ENCODE measurements at regions not wholly inside any gene's neighbourhood (a gene's known extent, or its start where the extent isn't known, plus 50 kb on each side); places are given as distances from the start of the nearest gene placed in this dataset.
A peak's percentile ranks its signal among the peaks of the same experiment; 100 is the strongest.

DNA sequence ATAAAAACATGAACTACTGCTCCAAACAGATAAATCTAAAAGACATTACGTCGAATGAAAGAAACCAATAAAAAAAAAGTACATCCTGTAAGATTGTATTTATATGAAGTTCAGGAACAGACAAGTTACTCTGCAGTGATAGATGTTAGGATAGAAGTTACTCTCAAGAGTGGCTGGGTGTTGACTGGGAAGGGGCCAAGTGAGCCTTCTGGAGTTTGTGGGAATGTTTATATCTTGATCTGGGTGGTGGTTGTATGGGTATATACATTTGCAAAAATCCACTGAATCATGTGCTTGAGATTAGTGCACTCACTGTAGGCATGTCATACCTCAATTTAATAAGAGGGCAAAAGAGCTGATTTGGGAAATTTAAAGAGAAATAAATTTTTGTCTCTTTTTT is 485.8 kb downstream of the ARHGEF28 start (continued):
- TF ChIP-seq, protein P1, sequence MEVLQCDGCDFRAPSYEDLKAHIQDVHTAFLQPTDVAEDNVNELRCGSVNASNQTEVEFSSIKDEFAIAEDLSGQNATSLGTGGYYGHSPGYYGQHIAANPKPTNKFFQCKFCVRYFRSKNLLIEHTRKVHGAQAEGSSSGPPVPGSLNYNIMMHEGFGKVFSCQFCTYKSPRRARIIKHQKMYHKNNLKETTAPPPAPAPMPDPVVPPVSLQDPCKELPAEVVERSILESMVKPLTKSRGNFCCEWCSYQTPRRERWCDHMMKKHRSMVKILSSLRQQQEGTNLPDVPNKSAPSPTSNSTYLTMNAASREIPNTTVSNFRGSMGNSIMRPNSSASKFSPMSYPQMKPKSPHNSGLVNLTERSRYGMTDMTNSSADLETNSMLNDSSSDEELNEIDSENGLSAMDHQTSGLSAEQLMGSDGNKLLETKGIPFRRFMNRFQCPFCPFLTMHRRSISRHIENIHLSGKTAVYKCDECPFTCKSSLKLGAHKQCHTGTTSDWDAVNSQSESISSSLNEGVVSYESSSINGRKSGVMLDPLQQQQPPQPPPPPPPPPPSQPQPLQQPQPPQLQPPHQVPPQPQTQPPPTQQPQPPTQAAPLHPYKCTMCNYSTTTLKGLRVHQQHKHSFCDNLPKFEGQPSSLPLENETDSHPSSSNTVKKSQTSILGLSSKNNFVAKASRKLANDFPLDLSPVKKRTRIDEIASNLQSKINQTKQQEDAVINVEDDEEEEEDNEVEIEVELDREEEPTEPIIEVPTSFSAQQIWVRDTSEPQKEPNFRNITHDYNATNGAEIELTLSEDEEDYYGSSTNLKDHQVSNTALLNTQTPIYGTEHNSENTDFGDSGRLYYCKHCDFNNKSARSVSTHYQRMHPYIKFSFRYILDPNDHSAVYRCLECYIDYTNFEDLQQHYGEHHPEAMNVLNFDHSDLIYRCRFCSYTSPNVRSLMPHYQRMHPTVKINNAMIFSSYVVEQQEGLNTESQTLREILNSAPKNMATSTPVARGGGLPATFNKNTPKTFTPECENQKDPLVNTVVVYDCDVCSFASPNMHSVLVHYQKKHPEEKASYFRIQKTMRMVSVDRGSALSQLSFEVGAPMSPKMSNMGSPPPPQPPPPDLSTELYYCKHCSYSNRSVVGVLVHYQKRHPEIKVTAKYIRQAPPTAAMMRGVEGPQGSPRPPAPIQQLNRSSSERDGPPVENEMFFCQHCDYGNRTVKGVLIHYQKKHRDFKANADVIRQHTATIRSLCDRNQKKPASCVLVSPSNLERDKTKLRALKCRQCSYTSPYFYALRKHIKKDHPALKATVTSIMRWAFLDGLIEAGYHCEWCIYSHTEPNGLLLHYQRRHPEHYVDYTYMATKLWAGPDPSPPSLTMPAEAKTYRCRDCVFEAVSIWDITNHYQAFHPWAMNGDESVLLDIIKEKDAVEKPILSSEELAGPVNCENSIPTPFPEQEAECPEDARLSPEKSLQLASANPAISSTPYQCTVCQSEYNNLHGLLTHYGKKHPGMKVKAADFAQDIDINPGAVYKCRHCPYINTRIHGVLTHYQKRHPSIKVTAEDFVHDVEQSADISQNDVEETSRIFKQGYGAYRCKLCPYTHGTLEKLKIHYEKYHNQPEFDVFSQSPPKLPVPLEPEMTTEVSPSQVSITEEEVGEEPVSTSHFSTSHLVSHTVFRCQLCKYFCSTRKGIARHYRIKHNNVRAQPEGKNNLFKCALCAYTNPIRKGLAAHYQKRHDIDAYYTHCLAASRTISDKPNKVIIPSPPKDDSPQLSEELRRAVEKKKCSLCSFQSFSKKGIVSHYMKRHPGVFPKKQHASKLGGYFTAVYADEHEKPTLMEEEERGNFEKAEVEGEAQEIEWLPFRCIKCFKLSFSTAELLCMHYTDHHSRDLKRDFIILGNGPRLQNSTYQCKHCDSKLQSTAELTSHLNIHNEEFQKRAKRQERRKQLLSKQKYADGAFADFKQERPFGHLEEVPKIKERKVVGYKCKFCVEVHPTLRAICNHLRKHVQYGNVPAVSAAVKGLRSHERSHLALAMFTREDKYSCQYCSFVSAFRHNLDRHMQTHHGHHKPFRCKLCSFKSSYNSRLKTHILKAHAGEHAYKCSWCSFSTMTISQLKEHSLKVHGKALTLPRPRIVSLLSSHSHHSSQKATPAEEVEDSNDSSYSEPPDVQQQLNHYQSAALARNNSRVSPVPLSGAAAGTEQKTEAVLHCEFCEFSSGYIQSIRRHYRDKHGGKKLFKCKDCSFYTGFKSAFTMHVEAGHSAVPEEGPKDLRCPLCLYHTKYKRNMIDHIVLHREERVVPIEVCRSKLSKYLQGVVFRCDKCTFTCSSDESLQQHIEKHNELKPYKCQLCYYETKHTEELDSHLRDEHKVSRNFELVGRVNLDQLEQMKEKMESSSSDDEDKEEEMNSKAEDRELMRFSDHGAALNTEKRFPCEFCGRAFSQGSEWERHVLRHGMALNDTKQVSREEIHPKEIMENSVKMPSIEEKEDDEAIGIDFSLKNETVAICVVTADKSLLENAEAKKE (CRISPR knock-in tag; IDR thresholded peaks at IDR 0.05): no peak
- TF ChIP-seq NANOG (IDR thresholded peaks at IDR 0.05; ENCODE audit: borderline replicate concordance) (no peak), EZH2 (IDR thresholded peaks at IDR 0.05; ENCODE audit: low read depth, unreplicated experiment) (no peak), STAT1 (IDR thresholded peaks at IDR 0.05; ENCODE audit: unreplicated experiment) (no peak), ZNF114 (CRISPR knock-in tag; IDR thresholded peaks at IDR 0.05) (no peak), EZH2phosphoT487 (IDR thresholded peaks at IDR 0.05; ENCODE audit: unreplicated experiment) (no peak)

DNA sequence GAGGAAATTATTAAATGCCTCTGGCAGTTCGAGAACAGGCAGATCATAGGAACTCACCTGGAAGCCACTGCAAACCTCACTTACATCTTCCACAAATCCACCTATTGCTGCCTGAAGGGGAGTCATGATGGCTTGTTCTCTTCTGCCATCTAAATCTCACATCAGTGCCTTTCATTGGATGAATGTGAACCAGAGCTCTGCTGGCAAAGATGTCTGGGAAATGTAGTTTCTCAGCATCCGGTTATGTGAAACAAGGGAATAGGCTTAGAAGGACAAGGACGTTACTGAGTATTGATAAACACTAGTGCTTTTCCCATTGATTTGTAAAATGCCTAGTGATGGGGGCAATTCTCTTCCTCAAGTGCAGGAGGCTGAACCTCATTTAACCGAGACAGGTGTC is 483.3 kb downstream of the ARHGEF28 start:
- Histone ChIP-seq H3K4me1 (ENCODE audit: insufficient read depth) (no peaks in the 10 kb centered on the region), H3K79me2 (replicated peaks; ENCODE audit: insufficient read depth) (no peaks in the 10 kb centered on the region), H3F3A (replicated peaks; ENCODE audit: low read depth) (no peaks in the 10 kb centered on the region), H3K27me3 (ENCODE audit: insufficient read depth) (no peaks in the 10 kb centered on the region), H3K9me2 (ENCODE audit: insufficient read depth) (no peaks in the 10 kb centered on the region), H3K4me2 (no peak overlapping the region), H3K27ac (ENCODE audit: low read depth) (no peak overlapping the region), H3K36me3 (ENCODE audit: insufficient read depth) (no peaks in the 10 kb centered on the region), H4K20me1 (replicated peaks; ENCODE audit: insufficient read depth) (no peaks in the 10 kb centered on the region), H2AFZ (peak overlapping the region; percentile 45; the same call in 1 of the 2 replicates), H3K4me3 (no peak overlapping the region)
- DNase-seq (ENCODE audit: low spot score) (peak; percentile 66), ATAC-seq (peak; percentile 87)
- Mint-ChIP-seq H3K27me3 (ENCODE audit: insufficient read depth, low read depth, poor library complexity) (no peaks in the 10 kb centered on the region), H3K36me3 (ENCODE audit: low read depth) (no peaks in the 10 kb centered on the region), H3K9me3 (no peaks in the 10 kb centered on the region), H3K4me3 (peak overlapping the region; percentile 1; the same call in 1 of the 3 replicates), H3K27ac (no peak overlapping the region), H3K4me1 (no peaks in the 10 kb centered on the region)
- TF ChIP-seq CREB1 (CRISPR knock-in tag; IDR thresholded peaks at IDR 0.05; ENCODE audit: low read depth): no peak
- no peak for TF ChIP-seq POLR2AphosphoS5 (IDR thresholded peaks at IDR 0.05; ENCODE audit: low read depth)
- TF ChIP-seq, protein P2, sequence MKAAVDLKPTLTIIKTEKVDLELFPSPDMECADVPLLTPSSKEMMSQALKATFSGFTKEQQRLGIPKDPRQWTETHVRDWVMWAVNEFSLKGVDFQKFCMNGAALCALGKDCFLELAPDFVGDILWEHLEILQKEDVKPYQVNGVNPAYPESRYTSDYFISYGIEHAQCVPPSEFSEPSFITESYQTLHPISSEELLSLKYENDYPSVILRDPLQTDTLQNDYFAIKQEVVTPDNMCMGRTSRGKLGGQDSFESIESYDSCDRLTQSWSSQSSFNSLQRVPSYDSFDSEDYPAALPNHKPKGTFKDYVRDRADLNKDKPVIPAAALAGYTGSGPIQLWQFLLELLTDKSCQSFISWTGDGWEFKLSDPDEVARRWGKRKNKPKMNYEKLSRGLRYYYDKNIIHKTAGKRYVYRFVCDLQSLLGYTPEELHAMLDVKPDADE (IDR thresholded peaks at IDR 0.05): peak; percentile 69; the same call in 1 of the 2 replicates

All from GM23338 (cell line).